RWPE2 (cell line): ENCODE measurements at regions not wholly inside any gene's neighbourhood (a gene's known extent, or its start where the extent isn't known, plus 50 kb on each side); places are given as distances from the start of the nearest gene placed in this dataset.

ENCODE experiments used
- ATAC-seq: fragments of 200-7000 bp; cut with Tn5 transposase; 3 replicates; pipeline ENCODE4 v1.9.1; 2021; ENCODE audit warnings: low read depth
- DNase-seq: peaks from one replicate; pipeline ENCODE4 v3.0.0-alpha.2; 2020; ENCODE audit warnings: low spot score
- H3K27ac ChIP-seq: fragments of 450-650 bp; 2 replicates; pipeline ENCODE4 v1.5.1; 2017; ENCODE audit warnings: mild to moderate bottlenecking; ENCODE audit not compliant: poor library complexity, severe bottlenecking
- H3K27me3 ChIP-seq: fragments of 250-450 bp; sonication (Bioruptor Pico); 2 replicates; pipeline ENCODE4 v1.5.1; 2021; ENCODE audit warnings: mild to moderate bottlenecking, moderate library complexity; ENCODE audit not compliant: insufficient read depth, poor library complexity, severe bottlenecking
- H3K36me3 ChIP-seq: fragments of 250-450 bp; sonication (Bioruptor Pico); 2 replicates; pipeline ENCODE4 v1.5.1; 2020; ENCODE audit warnings: low read depth, mild to moderate bottlenecking, moderate library complexity
- H3K4me1 ChIP-seq: fragments of 250-450 bp; sonication (Bioruptor Pico); 2 replicates; pipeline ENCODE4 v1.5.1; 2021; ENCODE audit warnings: mild to moderate bottlenecking, moderate library complexity; ENCODE audit not compliant: insufficient read depth, poor library complexity, severe bottlenecking
- H3K4me3 ChIP-seq: fragments of 250-450 bp; sonication (Bioruptor Pico); 2 replicates; pipeline ENCODE4 v1.5.1; 2021; ENCODE audit warnings: mild to moderate bottlenecking, moderate library complexity; ENCODE audit not compliant: severe bottlenecking
- H3K9me3 ChIP-seq: fragments of 250-450 bp; sonication (Bioruptor Pico); 2 replicates; pipeline ENCODE4 v1.5.1; 2021; ENCODE audit warnings: mild to moderate bottlenecking, moderate library complexity; ENCODE audit not compliant: severe bottlenecking
- CTCF ChIP-seq: fragments of 450-650 bp; IDR thresholded peaks from one replicate; pipeline ENCODE4 v1.5.1; 2017; ENCODE audit warnings: mild to moderate bottlenecking, moderate library complexity; ENCODE audit not compliant: poor library complexity, severe bottlenecking

GRCh38 chr12:19692091-19692490 is 252.8 kb downstream of the AEBP2 start:
- ATAC-seq (no peak), DNase-seq (no peak)
- H3K4me3 ChIP-seq = no peak overlapping the region
- H3K27me3 ChIP-seq = no peaks in the 10 kb centered on the region
- peaks cover 14% of the 10 kb centered on the region for H3K4me1 ChIP-seq
- H3K27ac ChIP-seq = no peak overlapping the region
- no peaks in the 10 kb centered on the region for H3K36me3 ChIP-seq
- no peaks in the 10 kb centered on the region for H3K9me3 ChIP-seq
- TF ChIP-seq CTCF = no peak

- no peaks in the 10 kb centered on the region for H3K27me3 ChIP-seq
- H3K4me3 ChIP-seq = no peak overlapping the region
- no peak overlapping the region for H3K27ac ChIP-seq
- H3K9me3 ChIP-seq = no peaks in the 10 kb centered on the region
- H3K36me3 ChIP-seq = no peaks in the 10 kb centered on the region
- TF ChIP-seq CTCF = no peak
- ATAC-seq = no peak
- DNase-seq = no peak
- peaks cover 14% of the 10 kb centered on the region for H3K4me1 ChIP-seq
Observed at GRCh38 chr12:19692566-19692965, 253.3 kb downstream of the AEBP2 start.

GRCh38 chr12:19694627-19695026 is 255.3 kb downstream of the AEBP2 start:
- TF ChIP-seq CTCF = no peak
- Histone ChIP-seq H3K36me3 (no peaks in the 10 kb centered on the region), H3K9me3 (no peaks in the 10 kb centered on the region), H3K27ac (no peak overlapping the region), H3K27me3 (no peaks in the 10 kb centered on the region), H3K4me1 (peaks cover 6% of the 10 kb centered on the region), H3K4me3 (no peak overlapping the region)
- no peak for DNase-seq
- no peak for ATAC-seq

GRCh38 chr12:19695244-19696098 is 256.2 kb downstream of the AEBP2 start:
- Histone ChIP-seq H3K9me3 (no peaks in the 10 kb centered on the region), H3K27ac (no peak overlapping the region), H3K4me1 (no peaks in the 10 kb centered on the region), H3K4me3 (no peak overlapping the region), H3K36me3 (no peaks in the 10 kb centered on the region), H3K27me3 (no peaks in the 10 kb centered on the region)
- DNase-seq = no peak
- no peak for TF ChIP-seq CTCF
- no peak for ATAC-seq

- H3K36me3 ChIP-seq = no peaks in the 10 kb centered on the region
- TF ChIP-seq CTCF = no peak
- H3K27me3 ChIP-seq = no peaks in the 10 kb centered on the region
- no peaks in the 10 kb centered on the region for H3K4me1 ChIP-seq
- ATAC-seq (no peak), DNase-seq (no peak)
- no peak overlapping the region for H3K27ac ChIP-seq
- no peaks in the 10 kb centered on the region for H3K9me3 ChIP-seq
- no peak overlapping the region for H3K4me3 ChIP-seq
Observed at GRCh38 chr12:19700969-19701368, 261.7 kb downstream of the AEBP2 start.
